Gastroesophageal sphincter (tissue), 3 donors: ENCODE measurements at regions not wholly inside any gene's neighbourhood (a gene's known extent, or its start where the extent isn't known, plus 50 kb on each side); places are given as distances from the start of the nearest gene placed in this dataset.

Experiments used
- CTCF ChIP-seq, 4 experiments: fragments of 200-600 bp in 2 of 4; fragments of 450-650 bp in 2 of 4; sonication (generic) in 1 of 4; IDR thresholded peaks; one replicate each; pipeline ENCODE4 v1.5.1; 2017 to 2019; ENCODE audit warnings: antibody characterized with exemption in 4 of 4, mild to moderate bottlenecking in 2 of 4, moderate library complexity in 2 of 4
- EP300 ChIP-seq: sonication (generic); formaldehyde crosslinking; IDR thresholded peaks from one replicate; pipeline ENCODE4 v1.6.1; 2017; ENCODE audit warnings: antibody characterized with exemption, mild to moderate bottlenecking
- POLR2A ChIP-seq, 2 donors: fragments of 450-650 bp; IDR thresholded peaks; one replicate each; pipeline ENCODE4 v1.6.1; 2017; ENCODE audit warnings: antibody characterized with exemption in 2 of 2, mild to moderate bottlenecking in 2 of 2, moderate library complexity in 1 of 2

DNA sequence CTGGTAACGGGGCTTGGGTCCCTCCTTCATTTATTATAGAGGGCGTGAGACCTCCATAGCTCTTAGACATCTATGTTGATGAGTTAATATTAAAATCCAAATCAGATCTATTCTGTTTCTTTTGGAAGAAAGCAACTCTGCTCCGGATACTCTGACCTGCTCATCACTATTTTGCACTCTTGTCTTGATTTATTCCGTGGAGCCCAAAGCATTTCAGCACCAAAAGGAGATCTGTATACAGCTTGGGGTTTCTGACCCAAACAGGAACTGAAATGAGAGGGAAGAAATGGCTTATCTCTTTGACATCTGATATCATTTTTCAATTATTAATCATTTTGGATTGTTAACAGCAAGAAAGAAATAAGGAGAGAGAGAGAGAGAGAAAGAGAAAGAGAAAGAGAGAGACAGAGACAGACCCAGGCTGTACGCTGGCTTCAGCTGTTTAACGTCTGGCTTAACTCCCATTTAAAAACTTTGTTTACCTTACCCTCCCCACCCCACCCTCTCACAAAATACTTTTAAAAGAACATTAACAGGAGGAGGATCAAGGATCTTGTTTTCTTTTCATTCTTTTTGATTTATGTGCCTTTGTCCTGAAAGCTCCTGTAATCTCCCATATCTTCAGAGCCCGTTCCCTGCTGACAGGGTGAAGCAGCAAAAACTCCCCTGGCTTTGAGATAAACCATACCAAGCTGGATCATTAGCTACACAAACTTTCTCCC lies 231.4 kb upstream of the TUT7 start:
- TF ChIP-seq CTCF (IDR thresholded peaks at IDR 0.05), result no peak
- no peak for TF ChIP-seq POLR2A (IDR thresholded peaks at IDR 0.05)
- no peak for TF ChIP-seq EP300
